Thymus (tissue), 11 donors: ENCODE measurements at regions not wholly inside any gene's neighbourhood (a gene's known extent, or its start where the extent isn't known, plus 50 kb on each side); places are given as distances from the start of the nearest gene placed in this dataset.

ENCODE experiments used
- DNase-seq, 9 donors: peaks; one replicate each; pipeline ENCODE4 v3.0.0-alpha.2; 2013; ENCODE audit warnings: low spot score in 9 of 9, low read depth in 6 of 9, missing footprints in 1 of 9
- H3K27ac ChIP-seq, 2 donors: one replicate each; pipeline ENCODE4 v1.5.1; 2013; ENCODE audit warnings: control low read depth in 1 of 2, low read depth in 1 of 2, low read length in 1 of 2, mild to moderate bottlenecking in 1 of 2, moderate library complexity in 1 of 2
- H3K27me3 ChIP-seq, 2 donors: one replicate each; pipeline ENCODE4 v1.5.1; 2013; ENCODE audit warnings: low read length in 1 of 2; ENCODE audit not compliant: control insufficient read depth in 2 of 2, insufficient read depth in 1 of 2
- H3K36me3 ChIP-seq, 2 donors: one replicate each; pipeline ENCODE4 v1.5.1; 2013; ENCODE audit warnings: low read length in 1 of 2, mild to moderate bottlenecking in 1 of 2, moderate library complexity in 1 of 2; ENCODE audit not compliant: control insufficient read depth in 2 of 2, insufficient read depth in 2 of 2
- H3K4me1 ChIP-seq, 2 donors: one replicate each; pipeline ENCODE4 v1.5.1; 2013; ENCODE audit warnings: low read length in 2 of 2; ENCODE audit not compliant: control insufficient read depth in 2 of 2, insufficient read depth in 2 of 2
- H3K4me3 ChIP-seq, 2 donors: one replicate each; pipeline ENCODE4 v1.5.1; 2013; ENCODE audit warnings: low read length in 2 of 2, control low read depth in 1 of 2, mild to moderate bottlenecking in 1 of 2
- H3K9me3 ChIP-seq, 2 donors: one replicate each; pipeline ENCODE4 v1.5.1; 2013; ENCODE audit warnings: low read length in 1 of 2, mild to moderate bottlenecking in 1 of 2; ENCODE audit not compliant: control insufficient read depth in 2 of 2, insufficient read depth in 1 of 2
- WGBS: extraction: QIAGEN DNeasy Blood & Tissue Kit; methylation state at CpG from one replicate; pipeline ENCODE4 v1.1.7; 2013; 5-methylcytosine and 5-hydroxymethylcytosine counted together
- donor health status: healthy.

GRCh38 chr5:144583541-144584449 lies 413.1 kb downstream of the KCTD16 start:
- WGBS = 88% methylated on average over 7 of the region's 7 CpGs
- Histone ChIP-seq H3K4me1 (no peaks in the 10 kb centered on the region), H3K9me3 (peaks cover 0 to 2% of the 10 kb centered on the region in 2 donors), H3K27ac (no peak overlapping the region), H3K4me3 (no peak overlapping the region), H3K36me3 (no peaks in the 10 kb centered on the region), H3K27me3 (no peaks in the 10 kb centered on the region)
- DNase-seq = no peak

GRCh38 chr5:144582066-144582465 lies 411.4 kb downstream of the KCTD16 start:
- Histone ChIP-seq H3K9me3 (peaks cover 0 to 2% of the 10 kb centered on the region in 2 donors), H3K4me1 (no peaks in the 10 kb centered on the region), H3K36me3 (no peaks in the 10 kb centered on the region), H3K27ac (no peak overlapping the region), H3K4me3 (no peak overlapping the region), H3K27me3 (no peaks in the 10 kb centered on the region)
- WGBS = 91% methylated on average over 3 of the region's 3 CpGs
- no peak for DNase-seq

GRCh38 chr5:144581044-144581443 lies 410.4 kb downstream of the KCTD16 start:
- H3K27me3 ChIP-seq = no peaks in the 10 kb centered on the region
- DNase-seq = no peak
- H3K4me1 ChIP-seq = no peaks in the 10 kb centered on the region
- no peak overlapping the region for H3K4me3 ChIP-seq
- H3K9me3 ChIP-seq = peaks cover 0 to 2% of the 10 kb centered on the region in 2 donors
- 95% methylated on average over 9 of the region's 9 CpGs for WGBS
- no peak overlapping the region for H3K27ac ChIP-seq
- H3K36me3 ChIP-seq = no peaks in the 10 kb centered on the region

GRCh38 chr5:144577676-144578075 lies 407.0 kb downstream of the KCTD16 start:
- Histone ChIP-seq H3K9me3 (peaks cover 0 to 2% of the 10 kb centered on the region in 2 donors), H3K36me3 (no peaks in the 10 kb centered on the region), H3K27me3 (no peaks in the 10 kb centered on the region), H3K27ac (no peak overlapping the region), H3K4me3 (no peak overlapping the region), H3K4me1 (no peaks in the 10 kb centered on the region)
- 94% methylated on average over 3 of the region's 3 CpGs for WGBS
- DNase-seq = no peak

- H3K36me3 ChIP-seq = no peaks in the 10 kb centered on the region
- H3K27ac ChIP-seq = no peak overlapping the region
- H3K4me3 ChIP-seq = no peak overlapping the region
- no peaks in the 10 kb centered on the region for H3K27me3 ChIP-seq
- H3K4me1 ChIP-seq = no peaks in the 10 kb centered on the region
- peaks cover 0 to 2% of the 10 kb centered on the region in 2 donors for H3K9me3 ChIP-seq
- DNase-seq = no peak
- WGBS = 96% methylated on average over 1 of the region's 1 CpG
Measured at GRCh38 chr5:144575736-144576135, 405.1 kb downstream of the KCTD16 start.

- Histone ChIP-seq H3K27ac (no peak overlapping the region), H3K9me3 (peaks cover 0 to 5% of the 10 kb centered on the region in 2 donors), H3K4me1 (no peaks in the 10 kb centered on the region), H3K27me3 (no peaks in the 10 kb centered on the region), H3K4me3 (no peak overlapping the region), H3K36me3 (no peaks in the 10 kb centered on the region)
- WGBS = 78% methylated on average over 2 of the region's 2 CpGs
- DNase-seq = no peak
Measured at GRCh38 chr5:144567421-144567780, 396.7 kb downstream of the KCTD16 start.

GRCh38 chr5:144566747-144567420 lies 396.2 kb downstream of the KCTD16 start:
- Histone ChIP-seq H3K36me3 (no peaks in the 10 kb centered on the region), H3K27me3 (no peaks in the 10 kb centered on the region), H3K4me1 (no peaks in the 10 kb centered on the region), H3K4me3 (no peak overlapping the region), H3K9me3 (peaks cover 0 to 5% of the 10 kb centered on the region in 2 donors), H3K27ac (no peak overlapping the region)
- WGBS = 89% methylated on average over 3 of the region's 3 CpGs
- DNase-seq = no peak

GRCh38 chr5:144549580-144549979 lies 378.9 kb downstream of the KCTD16 start:
- H3K27ac ChIP-seq = no peak overlapping the region
- no peak for DNase-seq
- H3K36me3 ChIP-seq = no peaks in the 10 kb centered on the region
- H3K9me3 ChIP-seq = no peaks in the 10 kb centered on the region
- H3K27me3 ChIP-seq = no peaks in the 10 kb centered on the region
- no peak overlapping the region for H3K4me3 ChIP-seq
- 87% methylated on average over 3 of the region's 3 CpGs for WGBS
- H3K4me1 ChIP-seq = no peaks in the 10 kb centered on the region

GRCh38 chr5:144548936-144549335 lies 378.3 kb downstream of the KCTD16 start:
- H3K9me3 ChIP-seq = no peaks in the 10 kb centered on the region
- no peak for DNase-seq
- 80% methylated on average over 2 of the region's 2 CpGs for WGBS
- H3K27me3 ChIP-seq = no peaks in the 10 kb centered on the region
- no peak overlapping the region for H3K4me3 ChIP-seq
- no peaks in the 10 kb centered on the region for H3K36me3 ChIP-seq
- no peaks in the 10 kb centered on the region for H3K4me1 ChIP-seq
- H3K27ac ChIP-seq = no peak overlapping the region
